ENCODE measurements at regions not wholly inside any gene's neighbourhood (a gene's known extent, or its start where the extent isn't known, plus 50 kb on each side); places are given as distances from the start of the nearest gene placed in this dataset.

DNA sequence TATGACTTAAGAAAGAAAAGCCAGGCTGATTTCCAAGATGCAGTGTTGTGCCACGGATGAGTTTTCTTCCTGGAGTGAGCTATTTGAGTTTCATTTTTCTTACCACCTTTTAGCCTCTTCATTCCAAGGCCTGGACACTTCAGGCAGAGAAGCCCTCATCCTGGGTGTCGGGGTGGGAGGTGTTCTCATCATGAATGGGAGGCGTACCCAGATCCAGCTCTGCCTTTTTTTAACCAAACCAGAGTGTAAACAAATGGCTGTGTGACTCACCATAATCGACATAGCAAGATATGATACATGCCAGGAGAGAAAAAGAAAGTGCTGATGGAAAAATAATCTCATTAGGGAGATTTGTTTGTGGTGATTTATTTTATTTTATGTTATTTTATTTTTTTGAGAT lies 79.9 kb downstream of the ARF6 start:
- no peak for TF ChIP-seq POLR2AphosphoS5 (IDR thresholded peaks at IDR 0.05; ENCODE audit: low read depth, low read length)
- no peak for TF ChIP-seq TAF1 (IDR thresholded peaks at IDR 0.05; ENCODE audit: borderline replicate concordance, insufficient read depth, low read length)

All from PFSK-1 (cell line).